Neural crest cell (in vitro differentiated cells): ENCODE measurements at regions not wholly inside any gene's neighbourhood (a gene's known extent, or its start where the extent isn't known, plus 50 kb on each side); places are given as distances from the start of the nearest gene placed in this dataset.

Experiments
- DNase-seq: peaks from one replicate; pipeline ENCODE4 v3.0.0; 2021; ENCODE audit warnings: low read depth, mixed read lengths, low spot score
- H3K27ac Mint-ChIP-seq: one replicate; pipeline ENCODE4 v1.8.0; 2021; ENCODE audit warnings: mild to moderate bottlenecking, mixed read lengths; ENCODE audit not compliant: unreplicated experiment
- H3K27me3 Mint-ChIP-seq: 2 replicates; pipeline ENCODE4 v1.8.0; 2021; ENCODE audit warnings: low read depth, mild to moderate bottlenecking, mixed read lengths
- H3K36me3 Mint-ChIP-seq: 2 replicates; pipeline ENCODE4 v1.8.0; 2021; ENCODE audit warnings: low read depth, mild to moderate bottlenecking, mixed read lengths
- H3K4me1 Mint-ChIP-seq: 2 replicates; pipeline ENCODE4 v1.8.0; 2021; ENCODE audit warnings: mixed read lengths
- H3K4me3 Mint-ChIP-seq: one replicate; pipeline ENCODE4 v1.8.0; 2021; ENCODE audit warnings: mild to moderate bottlenecking, mixed read lengths
- H3K9me3 Mint-ChIP-seq: 2 replicates; pipeline ENCODE4 v1.8.0; 2021; ENCODE audit warnings: mixed read lengths
- CTCF ChIP-seq: fragments of 200-600 bp; sonication (generic); conservative IDR thresholded peaks from 2 replicates; pipeline ENCODE4 v1.5.0; 2021; ENCODE audit warnings: antibody characterized with exemption, mild to moderate bottlenecking

GRCh38 chr2:224181534-224182155, 142.6 kb upstream of the SERPINE2 start:
- H3K4me3 Mint-ChIP-seq: no peak overlapping the region
- H3K9me3 Mint-ChIP-seq: peaks cover 6% of the 10 kb centered on the region
- H3K4me1 Mint-ChIP-seq: peaks cover 14% of the 10 kb centered on the region
- peaks cover 2% of the 10 kb centered on the region for H3K36me3 Mint-ChIP-seq
- no peak overlapping the region for H3K27ac Mint-ChIP-seq
- no peaks in the 10 kb centered on the region for H3K27me3 Mint-ChIP-seq
- DNase-seq: no peak
- TF ChIP-seq CTCF: no peak

DNA sequence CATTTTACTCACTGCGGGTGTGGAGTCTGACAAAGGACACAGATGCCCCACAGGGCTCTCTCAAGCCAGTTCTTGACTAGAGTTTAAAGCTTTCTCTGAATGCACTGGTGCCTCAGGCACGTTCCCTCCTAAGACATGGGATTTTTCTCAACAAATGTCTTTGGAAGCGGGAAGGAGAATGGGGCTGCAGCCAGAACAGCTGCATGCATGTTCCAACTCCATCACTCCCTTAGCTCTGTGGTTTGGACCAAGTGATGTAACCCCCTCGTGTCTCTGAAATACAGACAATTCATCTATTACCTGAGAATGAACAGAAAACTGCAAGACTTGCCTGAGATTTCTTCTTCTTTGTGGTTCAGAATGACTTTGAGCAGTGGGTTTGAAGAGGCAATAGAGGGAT, 141.7 kb upstream of the SERPINE2 start:
- peaks cover 2% of the 10 kb centered on the region for H3K36me3 Mint-ChIP-seq
- peaks cover 6% of the 10 kb centered on the region for H3K4me1 Mint-ChIP-seq

GRCh38 chr2:224178056-224178455, 139.0 kb upstream of the SERPINE2 start:
- Mint-ChIP-seq H3K27me3 (no peaks in the 10 kb centered on the region), H3K36me3 (peaks cover 2% of the 10 kb centered on the region), H3K4me3 (no peak overlapping the region), H3K4me1 (peaks cover 14% of the 10 kb centered on the region), H3K9me3 (no peaks in the 10 kb centered on the region), H3K27ac (no peak overlapping the region)
- no peak for TF ChIP-seq CTCF
- no peak for DNase-seq

More for the DNA sequence above, 141.7 kb upstream of the SERPINE2 start:
- no peaks in the 10 kb centered on the region for H3K27me3 Mint-ChIP-seq
- no peak for TF ChIP-seq CTCF
- peaks cover 4% of the 10 kb centered on the region for H3K9me3 Mint-ChIP-seq
- H3K4me3 Mint-ChIP-seq: no peak overlapping the region
- no peak overlapping the region for H3K27ac Mint-ChIP-seq
- DNase-seq: no peak

DNA sequence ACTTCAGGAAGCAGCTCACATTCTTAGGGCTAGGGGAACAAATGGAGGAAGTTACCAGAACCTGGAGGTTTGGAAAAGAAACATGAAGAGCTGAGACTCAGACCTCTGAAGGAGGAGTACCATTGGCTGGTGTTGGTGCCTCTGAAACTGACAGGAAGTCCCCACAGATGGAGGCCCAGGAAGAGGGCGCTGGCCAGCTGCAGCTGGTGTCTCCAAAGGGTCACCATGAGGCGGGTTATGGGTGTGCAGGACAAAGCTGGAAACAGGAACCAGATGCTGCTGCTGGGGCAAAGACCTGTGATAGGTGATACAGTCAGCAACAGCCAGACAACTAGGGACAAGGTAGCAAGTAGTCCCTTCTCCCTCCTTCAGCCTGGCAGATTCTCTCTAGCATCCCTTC, 136.5 kb upstream of the SERPINE2 start:
- DNase-seq: no peak
- TF ChIP-seq CTCF: no peak
- peaks cover 14% of the 10 kb centered on the region for H3K4me1 Mint-ChIP-seq
- H3K4me3 Mint-ChIP-seq: no peak overlapping the region
- H3K27me3 Mint-ChIP-seq: no peaks in the 10 kb centered on the region
- no peak overlapping the region for H3K27ac Mint-ChIP-seq
- H3K36me3 Mint-ChIP-seq: peaks cover 2% of the 10 kb centered on the region
- H3K9me3 Mint-ChIP-seq: no peaks in the 10 kb centered on the region

DNA sequence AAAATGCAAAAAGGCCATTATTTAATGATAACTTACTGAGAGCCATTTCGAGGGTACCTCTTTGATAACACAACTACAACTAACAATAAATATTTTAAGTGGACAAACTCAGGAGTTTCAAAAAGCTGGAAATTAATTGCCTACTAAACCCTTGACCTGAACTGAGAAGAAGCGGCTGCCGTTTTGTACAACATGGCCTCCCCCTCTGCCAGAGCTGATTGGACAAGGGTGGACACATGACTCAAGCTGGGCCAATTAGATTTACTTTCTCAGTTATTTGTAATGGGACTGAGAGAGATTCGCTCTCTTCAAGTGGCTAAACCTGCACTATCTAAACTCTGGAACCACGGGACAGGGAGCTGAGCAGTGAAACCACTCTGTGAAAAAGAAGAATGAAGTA, 135.9 kb upstream of the SERPINE2 start:
- no peaks in the 10 kb centered on the region for H3K36me3 Mint-ChIP-seq

More for the DNA sequence above, 135.9 kb upstream of the SERPINE2 start:
- H3K4me1 Mint-ChIP-seq: peaks cover 14% of the 10 kb centered on the region
- H3K27me3 Mint-ChIP-seq: no peaks in the 10 kb centered on the region
- DNase-seq: no peak
- no peak overlapping the region for H3K27ac Mint-ChIP-seq
- no peak overlapping the region for H3K4me3 Mint-ChIP-seq
- no peak for TF ChIP-seq CTCF
- no peaks in the 10 kb centered on the region for H3K9me3 Mint-ChIP-seq
